ENCODE measurements at regions not wholly inside any gene's neighbourhood (a gene's known extent, or its start where the extent isn't known, plus 50 kb on each side); places are given as distances from the start of the nearest gene placed in this dataset.

- H3K4me3 Mint-ChIP-seq = no peak overlapping the region
- no peak for DNase-seq
- H3K9me3 Mint-ChIP-seq = peaks cover 2% of the 10 kb centered on the region
- no peak overlapping the region for H3K27ac Mint-ChIP-seq
- H3K27me3 Mint-ChIP-seq = no peaks in the 10 kb centered on the region
- no peak for TF ChIP-seq CTCF (IDR thresholded peaks at IDR 0.05)
- ChIA-PET CTCF (no interaction called here), POLR2A (no interaction called here)
- H3K36me3 Mint-ChIP-seq (ENCODE audit: low read depth) = no peaks in the 10 kb centered on the region
- intact Hi-C loops (cut with micrococcal nuclease) = no loop called here
- no peaks in the 10 kb centered on the region for H3K4me1 Mint-ChIP-seq
- no peak for ATAC-seq (ENCODE audit: low read depth)
Observed at GRCh38 chr5:105794578-105794977, 1876.2 kb downstream of the EFNA5 start.

GRCh38 chr5:105789246-105789645 is 1881.5 kb downstream of the EFNA5 start:
- intact Hi-C loops (cut with micrococcal nuclease) = no loop called here
- TF ChIP-seq CTCF (IDR thresholded peaks at IDR 0.05) = no peak
- H3K9me3 Mint-ChIP-seq = no peaks in the 10 kb centered on the region
- CTCF ChIA-PET = no interaction called here
- DNase-seq (no peak), ATAC-seq (ENCODE audit: low read depth) (no peak)
- no peak overlapping the region for H3K27ac Mint-ChIP-seq
- no peaks in the 10 kb centered on the region for H3K36me3 Mint-ChIP-seq (ENCODE audit: low read depth)
- no peaks in the 10 kb centered on the region for H3K27me3 Mint-ChIP-seq
- no peak overlapping the region for H3K4me3 Mint-ChIP-seq
- POLR2A ChIA-PET = no interaction called here
- no peaks in the 10 kb centered on the region for H3K4me1 Mint-ChIP-seq

- no peaks in the 10 kb centered on the region for H3K27me3 Mint-ChIP-seq
- DNase-seq = no peak
- H3K36me3 Mint-ChIP-seq (ENCODE audit: low read depth) = no peaks in the 10 kb centered on the region
- ATAC-seq (ENCODE audit: low read depth) = no peak
- ChIA-PET POLR2A (no interaction called here), CTCF (no interaction called here)
- H3K9me3 Mint-ChIP-seq = peaks cover 3% of the 10 kb centered on the region
- no peak overlapping the region for H3K4me3 Mint-ChIP-seq
- intact Hi-C loops (cut with micrococcal nuclease) = no loop called here
- no peaks in the 10 kb centered on the region for H3K4me1 Mint-ChIP-seq
- TF ChIP-seq CTCF (IDR thresholded peaks at IDR 0.05) = no peak
- H3K27ac Mint-ChIP-seq = no peak overlapping the region
Observed at GRCh38 chr5:105783811-105784210, 1886.9 kb downstream of the EFNA5 start.

- no peak for ATAC-seq (ENCODE audit: low read depth)
- no peaks in the 10 kb centered on the region for H3K4me1 Mint-ChIP-seq
- TF ChIP-seq CTCF (IDR thresholded peaks at IDR 0.05) = no peak
- no peak for DNase-seq
- H3K36me3 Mint-ChIP-seq (ENCODE audit: low read depth) = no peaks in the 10 kb centered on the region
- H3K4me3 Mint-ChIP-seq = no peak overlapping the region
- intact Hi-C loops (cut with micrococcal nuclease) = no loop called here
- ChIA-PET POLR2A (no interaction called here), CTCF (no interaction called here)
- no peaks in the 10 kb centered on the region for H3K27me3 Mint-ChIP-seq
- H3K9me3 Mint-ChIP-seq = peaks cover 3% of the 10 kb centered on the region
- no peak overlapping the region for H3K27ac Mint-ChIP-seq
Observed at GRCh38 chr5:105782501-105782900, 1888.2 kb downstream of the EFNA5 start.

- no peak for TF ChIP-seq CTCF (IDR thresholded peaks at IDR 0.05)
- H3K9me3 Mint-ChIP-seq = peaks cover 3% of the 10 kb centered on the region
- intact Hi-C loops (cut with micrococcal nuclease) = no loop called here
- H3K4me3 Mint-ChIP-seq = no peak overlapping the region
- ChIA-PET CTCF (no interaction called here), POLR2A (no interaction called here)
- H3K27ac Mint-ChIP-seq = no peak overlapping the region
- no peak for ATAC-seq (ENCODE audit: low read depth)
- H3K4me1 Mint-ChIP-seq = no peaks in the 10 kb centered on the region
- H3K27me3 Mint-ChIP-seq = no peaks in the 10 kb centered on the region
- DNase-seq = no peak
- H3K36me3 Mint-ChIP-seq (ENCODE audit: low read depth) = no peaks in the 10 kb centered on the region
Observed at GRCh38 chr5:105773241-105773640, 1897.5 kb downstream of the EFNA5 start.

Data from activated B cell treated with CpG ODN at 0.5 μM for 24 hours (primary cell).